GM12874 (cell line): ENCODE measurements at regions not wholly inside any gene's neighbourhood (a gene's known extent, or its start where the extent isn't known, plus 50 kb on each side); places are given as distances from the start of the nearest gene placed in this dataset.

Source experiments
- CTCF ChIP-seq: IDR thresholded peaks from 2 replicates; pipeline ENCODE4 v1.5.1; 2011; ENCODE audit warnings: low read depth, mild to moderate bottlenecking, control low read depth, low read length, moderate library complexity; ENCODE audit not compliant: insufficient read depth

- 0 out of 2 replicates have a peak, but pooled peaks have one; percentile 18 for TF ChIP-seq CTCF
Measured at GRCh38 chr6:100176311-100176950, 182.4 kb upstream of the MCHR2 start.

GRCh38 chr6:100175814-100176310, 181.8 kb upstream of the MCHR2 start:
- TF ChIP-seq CTCF = no peak

GRCh38 chr6:100173211-100173610, 179.2 kb upstream of the MCHR2 start:
- TF ChIP-seq CTCF = no peak

DNA sequence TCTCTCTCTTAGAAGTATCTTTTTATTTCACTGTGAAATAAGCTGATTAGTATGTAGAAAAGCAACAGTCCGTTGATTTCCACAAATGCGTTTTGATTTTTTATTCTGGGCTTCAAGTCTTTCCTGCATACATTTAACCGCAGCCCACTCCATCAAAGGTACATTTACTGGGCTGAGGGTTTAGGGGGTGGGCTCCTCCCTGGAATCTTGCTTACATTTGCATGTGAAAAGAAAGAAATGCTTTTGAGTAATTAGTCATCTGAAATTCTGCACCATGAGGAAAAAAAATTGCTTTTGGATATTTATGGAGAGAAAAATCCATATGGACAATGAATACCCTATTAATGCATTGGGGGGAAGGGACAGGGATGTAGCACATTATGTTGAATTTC, 178.3 kb upstream of the MCHR2 start:
- no peak for TF ChIP-seq CTCF

- TF ChIP-seq CTCF = no peak
Measured at GRCh38 chr6:100171533-100172321, 177.7 kb upstream of the MCHR2 start.

GRCh38 chr6:100168148-100168547, 174.1 kb upstream of the MCHR2 start:
- no peak for TF ChIP-seq CTCF

DNA sequence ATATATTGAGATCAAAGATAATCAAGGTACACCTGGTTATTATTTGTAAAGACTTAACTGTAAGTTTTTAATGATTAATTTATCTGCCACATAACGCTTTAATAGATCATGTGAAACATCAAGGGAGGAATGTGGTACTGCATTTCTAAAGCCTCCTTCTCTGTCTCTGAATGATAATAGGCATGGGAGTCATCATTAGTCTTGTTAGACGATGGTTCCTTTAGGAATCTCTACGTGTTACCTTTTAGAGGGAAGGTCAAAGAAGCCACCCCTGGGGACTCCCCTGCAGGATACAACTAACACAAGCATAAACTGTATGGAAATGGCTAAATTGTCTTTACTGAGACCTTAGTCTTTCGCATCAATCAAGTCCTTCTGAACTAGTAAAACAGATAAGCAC, 173.6 kb upstream of the MCHR2 start:
- no peak for TF ChIP-seq CTCF
